KMS-11 (cell line): ENCODE measurements at regions not wholly inside any gene's neighbourhood (a gene's known extent, or its start where the extent isn't known, plus 50 kb on each side); places are given as distances from the start of the nearest gene placed in this dataset.

Experiments used
- H2AFZ ChIP-seq: fragments of 200-600 bp; sonication (generic); 2 replicates; pipeline ENCODE4 v1.6.1; 2016; ENCODE audit warnings: antibody characterized with exemption, mixed run types, low read depth
- H3K27ac ChIP-seq: fragments of 200-600 bp; sonication (generic); 2 replicates; pipeline ENCODE4 v1.6.1; 2016; ENCODE audit warnings: mild to moderate bottlenecking, mixed run types
- H3K27me3 ChIP-seq: fragments of 200-600 bp; sonication (generic); 2 replicates; pipeline ENCODE4 v1.6.1; 2017; ENCODE audit warnings: mild to moderate bottlenecking, low read depth, mixed run types, moderate library complexity; ENCODE audit not compliant: insufficient read depth
- H3K36me3 ChIP-seq: fragments of 200-600 bp; sonication (generic); 2 replicates; pipeline ENCODE4 v1.6.1; 2017; ENCODE audit warnings: mild to moderate bottlenecking, mixed run types; ENCODE audit not compliant: insufficient read depth
- H3K4me1 ChIP-seq: fragments of 200-600 bp; sonication (generic); 2 replicates; pipeline ENCODE4 v1.6.1; 2016; ENCODE audit warnings: mild to moderate bottlenecking, low read depth, mixed run types; ENCODE audit not compliant: poor library complexity, severe bottlenecking
- H3K4me2 ChIP-seq: fragments of 200-600 bp; sonication (generic); 2 replicates; pipeline ENCODE4 v1.7.0; 2016; ENCODE audit warnings: mild to moderate bottlenecking, mixed run types
- H3K4me3 ChIP-seq: fragments of 200-600 bp; sonication (generic); IDR thresholded peaks from 2 replicates; pipeline ENCODE4 v1.6.1; 2017; ENCODE audit warnings: low read depth, low read length, mixed read lengths; ENCODE audit not compliant: insufficient read depth
- H3K79me2 ChIP-seq: fragments of 200-600 bp; sonication (generic); 2 replicates; pipeline ENCODE4 v1.6.1; 2016; ENCODE audit warnings: low read depth, mixed run types; ENCODE audit not compliant: insufficient read depth
- H3K9ac ChIP-seq: fragments of 200-600 bp; sonication (generic); 2 replicates; pipeline ENCODE4 v1.6.1; 2016; ENCODE audit warnings: mild to moderate bottlenecking, mixed run types
- H4K20me1 ChIP-seq: fragments of 200-600 bp; sonication (generic); 2 replicates; pipeline ENCODE4 v1.6.1; 2016; ENCODE audit warnings: mild to moderate bottlenecking, mixed run types; ENCODE audit not compliant: insufficient read depth
- TF ChIP-seq, protein P1 (sequence below): fragments of 200-600 bp; sonication (generic); conservative IDR thresholded peaks from 2 replicates; pipeline ENCODE4 v1.6.1; 2017; ENCODE audit warnings: low read depth, mild to moderate bottlenecking, antibody characterized with exemption, low read length, moderate library complexity, mixed read lengths

DNA sequence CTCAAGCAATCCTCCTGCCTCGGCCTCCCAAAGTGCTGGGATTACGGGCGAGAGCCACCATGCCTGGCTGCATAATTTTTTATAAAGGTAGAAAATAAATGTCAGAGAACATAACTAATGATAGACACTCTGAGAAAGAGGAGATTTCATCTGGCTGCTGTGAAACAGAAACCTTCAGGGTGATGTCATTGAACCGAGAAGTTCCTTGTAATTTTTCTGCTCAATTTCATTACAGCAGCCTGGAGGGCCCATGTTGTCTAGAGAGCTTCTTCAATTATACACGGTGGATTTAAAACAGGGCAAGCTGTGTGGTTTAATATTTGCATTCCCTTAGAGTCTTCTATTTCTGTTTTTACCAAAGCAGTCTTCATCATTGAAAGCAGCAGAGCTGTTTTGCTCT lies 64.3 kb upstream of the MORC3 start:
- no peaks in the 10 kb centered on the region for H3K79me2 ChIP-seq
- peak overlapping the region; percentile 40 for H3K27ac ChIP-seq
- no peaks in the 10 kb centered on the region for H3K36me3 ChIP-seq
- H3K4me2 ChIP-seq, result peak overlapping the region; percentile 46
- peak overlapping the region; percentile 3; the same call in 1 of the 2 replicates for H2AFZ ChIP-seq
- H4K20me1 ChIP-seq, result no peaks in the 10 kb centered on the region
- TF ChIP-seq, protein P1, sequence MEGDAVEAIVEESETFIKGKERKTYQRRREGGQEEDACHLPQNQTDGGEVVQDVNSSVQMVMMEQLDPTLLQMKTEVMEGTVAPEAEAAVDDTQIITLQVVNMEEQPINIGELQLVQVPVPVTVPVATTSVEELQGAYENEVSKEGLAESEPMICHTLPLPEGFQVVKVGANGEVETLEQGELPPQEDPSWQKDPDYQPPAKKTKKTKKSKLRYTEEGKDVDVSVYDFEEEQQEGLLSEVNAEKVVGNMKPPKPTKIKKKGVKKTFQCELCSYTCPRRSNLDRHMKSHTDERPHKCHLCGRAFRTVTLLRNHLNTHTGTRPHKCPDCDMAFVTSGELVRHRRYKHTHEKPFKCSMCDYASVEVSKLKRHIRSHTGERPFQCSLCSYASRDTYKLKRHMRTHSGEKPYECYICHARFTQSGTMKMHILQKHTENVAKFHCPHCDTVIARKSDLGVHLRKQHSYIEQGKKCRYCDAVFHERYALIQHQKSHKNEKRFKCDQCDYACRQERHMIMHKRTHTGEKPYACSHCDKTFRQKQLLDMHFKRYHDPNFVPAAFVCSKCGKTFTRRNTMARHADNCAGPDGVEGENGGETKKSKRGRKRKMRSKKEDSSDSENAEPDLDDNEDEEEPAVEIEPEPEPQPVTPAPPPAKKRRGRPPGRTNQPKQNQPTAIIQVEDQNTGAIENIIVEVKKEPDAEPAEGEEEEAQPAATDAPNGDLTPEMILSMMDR, result no peak
- H3K4me1 ChIP-seq, result peaks cover 26% of the 10 kb centered on the region
- H3K4me3 ChIP-seq, result no peak overlapping the region
- H3K27me3 ChIP-seq, result no peaks in the 10 kb centered on the region
- H3K9ac ChIP-seq, result peak overlapping the region; percentile 19; the same call in 1 of the 2 replicates

DNA sequence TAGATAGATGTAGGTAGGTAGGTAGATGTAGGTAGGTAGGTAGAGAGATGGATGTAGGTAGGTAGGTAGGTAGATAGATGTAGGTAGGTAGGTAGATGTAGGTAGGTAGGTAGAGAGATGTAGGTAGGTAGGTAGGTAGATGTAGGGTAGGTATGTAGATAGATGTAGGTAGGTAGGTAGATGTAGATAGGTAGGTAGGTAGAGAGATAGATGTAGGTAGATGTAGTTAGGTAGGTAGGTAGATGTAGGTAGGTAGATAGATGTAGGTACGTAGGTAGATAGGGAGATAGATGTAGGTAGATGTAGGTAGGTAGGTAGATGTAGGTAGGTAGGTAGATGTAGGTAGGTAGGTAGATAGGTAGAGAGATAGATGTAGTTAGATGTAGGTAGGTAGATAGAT lies 62.3 kb upstream of the MORC3 start:
- Histone ChIP-seq H3K27me3 (no peaks in the 10 kb centered on the region), H3K36me3 (no peaks in the 10 kb centered on the region), H3K79me2 (no peaks in the 10 kb centered on the region), H3K4me2 (no peak overlapping the region), H2AFZ (no peak overlapping the region), H3K27ac (no peak overlapping the region), H3K9ac (no peak overlapping the region), H3K4me3 (no peak overlapping the region), H3K4me1 (peaks cover 26% of the 10 kb centered on the region), H4K20me1 (no peaks in the 10 kb centered on the region)
- TF ChIP-seq, protein P1, result no peak

DNA sequence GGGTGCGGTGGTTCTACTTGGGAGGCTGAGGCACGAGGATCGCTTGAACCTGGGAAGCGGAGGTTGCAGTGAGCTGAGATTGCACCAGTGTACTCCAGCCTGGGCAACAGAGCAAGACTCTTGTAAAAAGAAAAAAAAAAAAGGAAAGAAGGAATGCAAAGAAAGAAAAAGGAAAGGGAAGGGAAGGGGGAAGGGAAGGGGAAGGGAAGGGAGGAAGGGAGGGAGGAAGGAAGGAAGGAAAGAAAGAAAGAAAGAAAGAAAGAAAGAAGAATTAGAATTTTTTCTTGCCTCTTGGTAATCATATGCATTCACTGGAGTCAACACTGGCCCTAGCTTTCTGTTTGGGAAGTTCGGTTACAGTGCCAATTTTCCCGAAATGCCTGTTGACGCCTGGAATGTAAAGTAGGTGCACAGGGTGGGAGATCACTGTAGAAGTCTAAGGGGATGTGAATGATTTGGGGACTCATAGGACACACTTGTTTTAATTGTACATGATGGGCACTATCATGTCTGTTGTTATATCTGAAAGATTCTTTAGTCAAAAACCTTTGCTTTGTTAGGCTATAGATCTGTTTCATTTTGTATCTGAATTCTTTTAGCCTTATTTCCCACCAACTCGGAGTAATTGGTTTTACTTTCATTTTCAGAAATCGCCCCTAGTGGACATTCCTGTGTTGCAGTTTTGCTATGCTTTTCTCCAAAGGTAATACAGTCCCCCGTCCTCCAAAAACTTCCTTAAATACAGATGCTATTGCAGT lies 59.8 kb upstream of the MORC3 start:
- peak overlapping the region; percentile 34; the same call in 1 of the 2 replicates for H3K9ac ChIP-seq
- H4K20me1 ChIP-seq, result no peaks in the 10 kb centered on the region
- H2AFZ ChIP-seq, result peak overlapping the region; percentile 88
- H3K79me2 ChIP-seq, result no peaks in the 10 kb centered on the region
- H3K27ac ChIP-seq, result peak overlapping the region; percentile 27; the same call in 1 of the 2 replicates
- H3K4me3 ChIP-seq, result no peak overlapping the region
- TF ChIP-seq, protein P1, result peak; percentile 90
- H3K36me3 ChIP-seq, result no peaks in the 10 kb centered on the region
- H3K4me1 ChIP-seq, result peaks cover 12% of the 10 kb centered on the region
- H3K27me3 ChIP-seq, result no peaks in the 10 kb centered on the region
- H3K4me2 ChIP-seq, result peak overlapping the region; percentile 76

DNA sequence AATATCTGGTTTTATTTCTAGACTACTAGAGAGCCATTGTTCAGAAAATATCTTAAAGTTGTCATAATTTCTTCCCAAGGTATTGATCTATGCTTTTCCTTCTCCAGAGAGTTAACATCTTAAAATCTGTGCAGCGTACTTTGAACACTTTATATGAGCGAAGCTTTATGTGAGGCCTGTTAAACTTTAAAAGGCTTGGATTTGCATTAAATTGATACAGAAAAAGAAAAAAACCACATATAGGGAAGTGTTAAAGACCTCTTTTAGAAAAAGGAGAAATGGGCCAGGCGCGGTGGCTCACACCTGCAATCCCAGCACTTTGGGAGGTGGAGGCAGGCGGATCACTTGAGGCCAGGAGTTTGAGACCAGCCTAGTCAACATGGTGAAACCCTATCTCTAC lies 59.2 kb upstream of the MORC3 start:
- no peak overlapping the region; the same call in 1 of the 2 replicates for H2AFZ ChIP-seq
- TF ChIP-seq, protein P1, result peak; percentile 54
- H3K36me3 ChIP-seq, result no peaks in the 10 kb centered on the region
- no peaks in the 10 kb centered on the region for H3K27me3 ChIP-seq
- peak overlapping the region; percentile 76 for H3K4me2 ChIP-seq
- no peak overlapping the region for H3K27ac ChIP-seq
- no peaks in the 10 kb centered on the region for H4K20me1 ChIP-seq
- no peak overlapping the region for H3K4me3 ChIP-seq
- no peak overlapping the region for H3K9ac ChIP-seq
- H3K4me1 ChIP-seq, result peaks cover 6% of the 10 kb centered on the region
- no peaks in the 10 kb centered on the region for H3K79me2 ChIP-seq
